Epithelial cell of esophagus (primary cell): ENCODE measurements at regions not wholly inside any gene's neighbourhood (a gene's known extent, or its start where the extent isn't known, plus 50 kb on each side); places are given as distances from the start of the nearest gene placed in this dataset.
"Not testable (repeated sequence)": the region's sequence is repeated elsewhere in the genome, so short reads cannot be mapped to it uniquely, and the experiment has no call there.

ENCODE experiments used
- DNase-seq: peaks from one replicate; pipeline ENCODE4 v3.0.0; 2010; ENCODE audit warnings: low read depth
- H3K4me3 ChIP-seq: 2 replicates; pipeline ENCODE4 v1.5.1; 2011; ENCODE audit warnings: mild to moderate bottlenecking, low read length, control low read depth
- TF ChIP-seq, protein P1 (sequence below): IDR thresholded peaks from 2 replicates; pipeline ENCODE4 v1.5.1; 2011; ENCODE audit warnings: low read depth, mild to moderate bottlenecking, low read length, control low read depth, inconsistent platforms; ENCODE audit not compliant: insufficient read depth; ENCODE audit errors: missing control alignments

DNA sequence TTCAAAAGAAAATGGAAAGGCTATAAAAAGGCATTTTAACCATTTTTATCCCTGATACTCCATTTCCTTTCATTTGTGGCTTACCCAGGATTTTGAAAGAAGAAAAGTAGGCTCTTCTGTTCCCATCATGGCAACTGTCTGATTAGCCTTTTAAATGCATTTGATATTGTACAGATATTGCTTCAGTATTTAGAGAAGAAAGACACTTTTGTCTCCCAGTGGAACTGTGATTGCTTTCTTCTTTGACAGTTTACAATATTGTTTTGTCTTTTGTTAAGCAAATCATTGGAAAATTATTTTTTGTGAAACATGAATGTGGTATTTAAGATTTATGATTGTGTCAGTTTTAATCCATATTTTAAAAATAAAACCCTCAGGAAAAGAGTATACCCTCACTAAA, 297.4 kb upstream of the TACR3 start:
- no peak for DNase-seq
- H3K4me3 ChIP-seq: no peak overlapping the region
- TF ChIP-seq, protein P1, sequence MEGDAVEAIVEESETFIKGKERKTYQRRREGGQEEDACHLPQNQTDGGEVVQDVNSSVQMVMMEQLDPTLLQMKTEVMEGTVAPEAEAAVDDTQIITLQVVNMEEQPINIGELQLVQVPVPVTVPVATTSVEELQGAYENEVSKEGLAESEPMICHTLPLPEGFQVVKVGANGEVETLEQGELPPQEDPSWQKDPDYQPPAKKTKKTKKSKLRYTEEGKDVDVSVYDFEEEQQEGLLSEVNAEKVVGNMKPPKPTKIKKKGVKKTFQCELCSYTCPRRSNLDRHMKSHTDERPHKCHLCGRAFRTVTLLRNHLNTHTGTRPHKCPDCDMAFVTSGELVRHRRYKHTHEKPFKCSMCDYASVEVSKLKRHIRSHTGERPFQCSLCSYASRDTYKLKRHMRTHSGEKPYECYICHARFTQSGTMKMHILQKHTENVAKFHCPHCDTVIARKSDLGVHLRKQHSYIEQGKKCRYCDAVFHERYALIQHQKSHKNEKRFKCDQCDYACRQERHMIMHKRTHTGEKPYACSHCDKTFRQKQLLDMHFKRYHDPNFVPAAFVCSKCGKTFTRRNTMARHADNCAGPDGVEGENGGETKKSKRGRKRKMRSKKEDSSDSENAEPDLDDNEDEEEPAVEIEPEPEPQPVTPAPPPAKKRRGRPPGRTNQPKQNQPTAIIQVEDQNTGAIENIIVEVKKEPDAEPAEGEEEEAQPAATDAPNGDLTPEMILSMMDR: no peak

DNA sequence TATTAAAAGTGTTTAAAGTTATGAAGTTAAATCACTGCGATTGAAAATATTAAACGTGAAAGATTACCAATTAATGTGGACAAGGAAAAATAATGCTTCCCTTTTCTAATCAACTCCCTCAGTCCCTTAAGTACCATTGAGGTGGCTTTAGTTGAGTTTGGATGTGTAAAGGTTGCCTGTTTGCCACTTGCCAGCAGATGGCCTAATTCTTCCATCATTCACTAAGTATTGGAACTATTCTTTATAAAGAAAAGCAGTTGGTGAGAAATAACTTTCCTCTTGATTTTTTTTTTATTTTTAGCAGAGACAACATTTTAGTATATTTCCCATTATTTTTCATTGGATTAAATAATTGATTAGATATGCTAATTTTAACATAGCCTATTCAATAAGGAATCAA, 295.9 kb upstream of the TACR3 start:
- DNase-seq: peak; percentile 43
- TF ChIP-seq, protein P1: peak; percentile 72
- H3K4me3 ChIP-seq: no peak overlapping the region

GRCh38 chr4:104010722-104011121, 290.9 kb upstream of the TACR3 start:
- no peak for DNase-seq
- no peak overlapping the region for H3K4me3 ChIP-seq
- TF ChIP-seq, protein P1: no peak

DNA sequence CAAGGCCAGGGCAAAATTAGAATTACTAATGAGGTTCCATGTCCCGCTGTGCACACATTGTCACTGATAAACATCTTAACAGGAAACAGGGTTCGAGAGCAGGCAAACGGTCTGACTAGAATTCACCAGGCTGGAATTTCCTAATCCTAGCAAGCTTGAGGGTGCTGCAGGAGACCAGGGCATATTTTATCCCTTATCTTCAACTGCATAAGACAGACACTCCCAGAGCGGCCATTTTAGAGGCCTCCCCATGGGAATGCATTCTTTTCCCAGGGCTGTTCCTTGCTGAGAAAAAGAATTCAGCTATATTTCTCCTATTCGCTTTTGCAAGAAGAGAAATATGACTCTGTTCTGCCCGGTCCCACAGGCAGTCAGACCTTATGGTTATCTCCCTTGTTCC, 282.5 kb upstream of the TACR3 start:
- H3K4me3 ChIP-seq, DNase-seq: not testable (repeated sequence)

DNA sequence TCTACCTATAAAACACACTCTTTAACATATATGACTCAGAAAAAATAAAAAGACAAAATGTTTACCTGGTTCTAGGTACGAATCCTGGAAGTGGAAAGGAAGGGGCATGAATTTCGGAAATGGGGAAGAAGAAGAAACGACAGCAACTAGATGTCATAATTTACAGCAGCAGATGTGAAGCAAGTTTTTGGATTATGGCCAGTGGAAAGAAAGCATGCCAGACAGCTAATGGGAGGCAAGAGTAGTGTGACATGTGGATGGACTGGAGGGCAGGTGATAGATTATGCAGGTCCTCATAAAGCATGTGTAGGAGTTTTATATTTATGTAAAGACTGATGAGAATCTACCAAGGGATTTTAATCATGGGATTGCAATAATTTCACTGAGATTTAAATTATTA, 279.0 kb upstream of the TACR3 start:
- peak; percentile 18 for DNase-seq
- TF ChIP-seq, protein P1: no peak
- H3K4me3 ChIP-seq: no peak overlapping the region

DNA sequence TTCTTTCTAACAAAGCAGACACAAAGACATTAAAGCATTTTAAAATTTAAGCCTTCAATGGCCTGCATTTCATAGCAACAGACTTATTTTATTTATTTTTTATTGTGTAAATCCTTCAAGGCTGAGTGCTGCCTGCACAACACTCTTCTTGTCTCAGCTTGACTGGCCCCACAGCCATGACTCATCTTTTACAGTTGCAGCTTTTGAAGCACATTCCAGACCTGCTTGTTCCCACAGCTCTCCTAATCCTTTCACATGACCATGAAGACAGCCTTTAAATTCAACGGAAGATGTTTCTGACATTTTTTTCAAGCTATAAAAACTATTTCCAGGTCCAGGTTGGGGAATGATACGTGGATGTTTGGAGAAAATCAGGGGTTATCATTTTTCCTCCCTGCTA, 276.9 kb upstream of the TACR3 start:
- TF ChIP-seq, protein P1: no peak
- DNase-seq: peak; percentile 98
- H3K4me3 ChIP-seq: no peak overlapping the region

DNA sequence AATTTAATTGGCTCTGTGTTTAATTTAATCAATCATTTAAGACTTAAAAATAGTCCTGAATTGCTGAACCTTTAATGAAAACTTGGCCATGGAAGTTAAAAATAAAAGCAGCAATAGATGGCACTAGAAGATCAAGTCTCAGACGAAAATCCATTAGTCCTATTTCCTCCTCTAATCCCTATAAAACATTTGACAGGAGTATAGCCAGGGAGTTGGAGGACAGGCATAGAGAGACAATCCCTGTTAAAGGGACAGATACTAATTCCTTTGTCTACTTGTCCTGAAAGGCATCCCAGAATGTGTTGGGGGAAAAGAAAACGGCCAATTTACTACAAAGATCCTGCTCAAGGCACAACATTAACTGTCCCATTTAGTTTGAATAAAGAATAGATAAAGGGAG, 276.3 kb upstream of the TACR3 start:
- DNase-seq: peak; percentile 71
- H3K4me3 ChIP-seq: peak overlapping the region; percentile 18
- TF ChIP-seq, protein P1: peak; percentile 49

DNA sequence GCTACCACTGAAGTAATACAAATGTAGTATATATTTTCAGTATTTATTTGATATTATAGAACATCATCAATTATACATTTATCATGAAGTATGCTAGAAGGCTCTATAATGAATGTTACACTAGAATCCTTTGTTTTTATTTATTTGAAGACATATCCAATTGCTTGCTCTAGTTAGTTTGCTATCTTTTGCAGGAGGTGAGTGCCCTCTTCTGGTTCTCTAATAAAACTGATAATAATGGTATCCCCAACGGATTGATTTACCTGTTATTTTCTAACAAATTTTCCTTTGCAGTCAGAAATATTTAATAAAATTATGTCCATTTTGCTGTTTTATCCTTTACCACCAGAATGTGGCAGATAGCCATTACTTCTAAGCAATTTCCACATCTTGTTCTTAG, 274.3 kb upstream of the TACR3 start:
- TF ChIP-seq, protein P1: peak; percentile 49
- no peak overlapping the region for H3K4me3 ChIP-seq
- DNase-seq: peak; percentile 56
